Fibroblast of upper back skin (primary cell): ENCODE measurements at regions not wholly inside any gene's neighbourhood (a gene's known extent, or its start where the extent isn't known, plus 50 kb on each side); places are given as distances from the start of the nearest gene placed in this dataset.

ENCODE experiments used
- DNase-seq: peaks from one replicate; pipeline ENCODE4 v3.0.0-alpha.2; 2013

DNA sequence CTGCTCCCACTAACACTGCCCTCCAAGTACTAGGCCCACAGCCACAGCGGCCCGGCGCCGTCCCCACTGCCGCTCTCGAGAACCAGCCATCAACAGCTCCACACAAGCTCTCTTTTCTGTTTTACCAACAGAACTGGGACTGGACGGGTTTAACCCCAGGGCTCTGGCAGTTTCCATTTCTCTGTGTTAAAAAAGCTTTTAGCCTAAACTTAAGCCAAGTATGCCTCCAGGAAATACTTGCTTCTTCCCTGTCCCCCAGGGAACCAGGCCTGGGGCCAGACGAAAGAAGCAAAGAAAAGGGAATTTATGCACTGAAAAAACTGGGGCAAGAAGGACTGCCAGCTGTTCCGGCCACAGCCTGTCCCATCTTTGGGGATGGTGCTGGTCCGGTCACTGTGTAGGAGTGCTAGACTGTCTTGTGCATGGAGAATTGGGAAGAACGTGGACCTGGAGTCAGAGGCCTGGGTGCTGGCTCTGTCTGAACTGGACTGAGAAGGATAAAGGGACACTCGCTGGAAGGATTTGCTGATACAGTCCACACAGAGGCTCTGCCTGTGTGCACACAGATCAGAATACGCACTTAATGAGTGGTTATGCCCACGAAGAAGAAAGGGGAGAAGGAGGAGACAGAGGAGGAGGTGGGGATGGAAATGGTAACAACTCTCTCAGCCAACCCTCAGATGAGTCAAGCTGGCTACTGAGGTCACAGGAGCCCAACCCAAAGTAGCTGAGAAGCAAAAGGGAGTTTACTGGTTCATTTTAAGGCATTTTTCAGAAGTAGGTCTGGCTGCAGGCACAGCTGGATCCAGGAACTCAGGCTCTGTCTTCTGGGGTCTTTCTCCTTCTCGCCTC is 254.4 kb upstream of the PMEPA1 start:
- no peak for DNase-seq

DNA sequence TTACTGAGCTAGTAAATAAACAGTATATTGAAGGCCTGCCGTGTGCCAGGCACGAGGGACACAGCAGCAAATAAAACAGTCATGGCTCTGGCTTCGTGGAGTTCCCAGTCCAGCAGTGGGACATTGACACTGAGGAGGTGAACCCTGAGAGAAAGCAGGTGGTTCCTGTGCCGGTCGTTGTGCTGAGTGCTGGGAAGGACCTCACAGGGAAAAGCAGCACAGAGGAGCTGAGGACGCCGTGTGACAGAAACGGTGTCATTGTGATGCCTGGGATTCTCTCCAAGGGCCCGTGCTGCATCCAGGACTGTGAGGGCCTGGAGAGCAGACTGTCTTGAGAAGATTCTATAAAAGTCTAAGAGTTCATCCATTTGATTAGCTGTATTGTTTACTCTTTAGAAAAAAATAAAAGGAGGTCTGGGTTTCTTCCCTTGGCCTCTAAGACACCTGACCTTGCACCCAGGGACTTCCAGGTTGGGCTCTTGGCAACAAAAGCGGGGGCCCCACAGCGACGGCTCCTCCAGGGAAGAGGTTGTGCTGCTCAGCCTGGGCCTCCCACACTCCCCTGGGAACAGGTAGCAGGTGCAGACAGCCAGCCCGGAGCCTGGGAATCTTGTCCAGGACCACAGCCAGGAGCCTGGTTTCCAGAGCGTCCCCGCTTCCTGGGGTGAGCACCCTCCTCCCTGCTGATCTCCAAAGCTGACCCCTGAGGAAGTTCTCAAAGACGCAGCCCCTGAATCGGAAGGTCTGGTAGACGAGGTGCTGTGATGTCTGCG is 251.2 kb upstream of the PMEPA1 start:
- DNase-seq = no peak

DNA sequence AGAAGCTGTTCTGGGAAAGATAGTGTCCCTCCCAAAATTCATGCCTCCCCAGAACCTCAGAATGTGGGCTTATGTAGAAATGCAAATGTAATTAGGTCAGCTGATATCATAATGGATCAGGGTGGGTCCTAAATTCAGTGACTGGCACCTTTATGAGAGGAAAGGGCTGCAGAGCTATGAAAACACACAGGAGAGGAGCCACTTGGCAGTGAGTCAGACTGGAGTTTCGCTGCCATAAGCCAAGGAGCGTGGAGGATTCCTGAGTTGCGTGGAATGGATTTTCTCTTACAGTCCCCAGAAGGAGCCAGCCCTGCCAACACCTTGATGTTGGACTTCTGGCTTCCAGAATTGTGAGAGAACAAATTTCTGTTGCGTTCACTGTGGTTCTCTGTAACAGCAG is 249.8 kb upstream of the PMEPA1 start:
- no peak for DNase-seq

DNA sequence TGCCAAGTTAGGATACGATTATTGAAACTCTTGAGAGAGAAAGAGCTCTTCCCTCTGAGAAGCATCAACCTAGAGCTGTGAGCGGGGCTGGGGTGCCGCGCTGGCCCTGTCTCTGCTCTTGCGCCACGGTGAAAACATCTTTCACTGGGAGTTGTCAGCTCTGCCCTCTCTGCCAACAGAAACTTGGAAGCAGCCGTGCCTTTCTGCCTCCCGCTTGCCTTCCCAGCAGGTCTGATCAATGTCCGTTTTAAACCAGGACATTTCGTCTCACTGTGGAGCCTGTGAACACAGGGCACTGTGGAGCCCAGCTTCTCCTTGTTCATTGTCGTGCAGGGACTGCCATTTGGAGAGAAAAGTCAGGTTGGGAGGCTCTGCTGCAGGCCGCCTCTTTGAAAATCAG is 249.2 kb upstream of the PMEPA1 start:
- no peak for DNase-seq

DNA sequence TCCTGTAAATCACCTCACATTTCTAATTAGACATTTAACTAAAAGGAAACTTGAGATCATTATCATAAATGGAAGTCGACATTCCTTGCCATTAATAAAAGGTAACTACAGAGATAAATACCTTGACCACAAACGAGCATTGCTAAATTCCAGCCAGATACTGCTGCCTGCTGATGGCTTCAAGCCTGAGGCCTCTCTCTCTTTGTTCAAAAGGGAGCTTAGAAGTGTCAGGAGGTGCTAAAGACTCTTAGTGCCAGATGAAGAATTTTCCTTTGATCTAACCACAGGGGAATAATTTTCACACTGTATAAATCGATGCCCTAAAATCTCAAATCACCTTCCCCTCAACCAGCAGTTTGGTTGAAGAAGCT is 248.2 kb upstream of the PMEPA1 start:
- no peak for DNase-seq

DNA sequence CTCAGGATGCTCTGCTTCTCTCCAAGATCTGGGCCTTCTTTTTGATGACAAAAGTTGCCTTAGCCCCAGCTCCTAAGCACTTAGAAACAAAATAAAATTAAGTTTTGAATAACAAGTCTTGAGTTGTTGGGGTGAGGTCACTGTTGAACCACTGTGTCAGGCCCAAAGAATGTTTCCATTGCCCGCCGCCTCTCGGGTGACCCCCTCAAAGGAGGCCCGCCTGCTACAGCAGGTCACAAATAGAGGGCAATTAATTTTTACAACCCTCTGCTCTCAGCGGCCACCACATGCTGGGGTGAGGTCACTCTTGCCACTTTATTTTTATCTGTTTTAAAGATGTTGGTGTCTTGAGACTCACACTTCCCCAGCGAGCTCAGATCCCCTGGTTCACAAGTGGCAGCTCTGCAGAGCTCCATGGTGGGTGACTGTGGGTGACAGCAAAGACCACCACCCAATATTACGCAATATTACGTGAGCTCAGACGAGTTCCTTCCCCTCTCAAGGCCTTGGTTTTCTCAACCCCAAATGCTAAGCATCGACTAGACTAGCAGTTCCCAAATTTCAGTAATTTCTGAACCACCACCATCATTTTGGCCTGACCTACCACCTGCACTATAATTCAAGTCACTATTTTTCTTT is 247.7 kb upstream of the PMEPA1 start:
- DNase-seq = no peak

DNA sequence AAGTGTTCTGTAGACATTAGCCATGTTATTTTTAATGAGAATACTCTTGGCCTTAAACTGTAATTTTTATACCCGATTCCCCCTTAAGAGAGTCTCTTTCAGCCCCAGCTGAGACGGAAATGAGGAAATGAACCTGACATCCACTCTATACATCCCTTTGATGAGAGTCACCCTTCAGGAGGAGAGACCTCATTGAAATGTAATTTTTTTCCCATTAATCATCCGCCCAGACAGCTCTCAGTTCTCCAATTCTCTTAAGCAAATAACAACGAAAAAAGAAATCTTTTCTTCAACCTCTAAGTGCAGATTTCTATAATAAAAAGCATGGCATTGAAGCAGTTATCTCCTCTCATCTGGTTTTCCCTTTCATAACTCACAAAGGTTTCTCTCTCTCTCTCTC is 243.8 kb upstream of the PMEPA1 start:
- DNase-seq = peak; percentile 53

DNA sequence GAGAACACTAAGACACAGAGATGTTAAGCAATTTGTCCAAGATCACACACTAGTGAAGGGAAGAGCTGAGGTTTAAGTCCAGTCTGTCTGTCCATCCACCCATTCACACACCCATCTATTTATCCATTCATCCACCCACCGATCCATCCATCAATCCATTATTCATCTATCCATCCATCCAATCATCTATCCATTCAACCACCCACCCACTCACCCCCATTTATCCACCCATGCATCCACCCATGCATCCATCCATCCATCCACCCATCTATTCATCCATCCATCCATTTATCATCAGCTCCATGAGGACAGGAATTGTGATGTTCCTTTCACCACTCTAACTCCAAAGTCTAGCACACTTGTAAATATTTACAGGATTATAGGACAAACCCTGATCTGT is 242.3 kb upstream of the PMEPA1 start:
- no peak for DNase-seq

DNA sequence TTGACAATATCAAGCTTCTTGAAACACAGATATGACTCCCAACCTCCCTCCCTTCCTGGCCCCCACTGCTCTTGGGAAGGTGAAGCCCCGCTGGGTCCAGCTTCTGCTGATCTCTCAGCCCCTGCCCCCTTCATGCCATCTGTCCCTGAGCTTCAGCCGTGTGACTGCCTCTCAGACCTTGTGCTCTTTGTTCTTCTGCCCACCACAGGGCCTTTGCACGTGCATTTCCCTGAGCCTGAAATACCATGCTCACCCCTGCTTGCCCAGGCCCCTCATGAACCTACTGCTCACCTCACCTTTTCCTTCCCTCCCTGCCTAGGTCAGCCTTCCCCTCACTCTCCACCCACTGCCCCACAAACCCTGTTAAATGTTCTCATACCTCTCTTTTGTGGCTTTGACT is 241.7 kb upstream of the PMEPA1 start:
- DNase-seq = no peak

DNA sequence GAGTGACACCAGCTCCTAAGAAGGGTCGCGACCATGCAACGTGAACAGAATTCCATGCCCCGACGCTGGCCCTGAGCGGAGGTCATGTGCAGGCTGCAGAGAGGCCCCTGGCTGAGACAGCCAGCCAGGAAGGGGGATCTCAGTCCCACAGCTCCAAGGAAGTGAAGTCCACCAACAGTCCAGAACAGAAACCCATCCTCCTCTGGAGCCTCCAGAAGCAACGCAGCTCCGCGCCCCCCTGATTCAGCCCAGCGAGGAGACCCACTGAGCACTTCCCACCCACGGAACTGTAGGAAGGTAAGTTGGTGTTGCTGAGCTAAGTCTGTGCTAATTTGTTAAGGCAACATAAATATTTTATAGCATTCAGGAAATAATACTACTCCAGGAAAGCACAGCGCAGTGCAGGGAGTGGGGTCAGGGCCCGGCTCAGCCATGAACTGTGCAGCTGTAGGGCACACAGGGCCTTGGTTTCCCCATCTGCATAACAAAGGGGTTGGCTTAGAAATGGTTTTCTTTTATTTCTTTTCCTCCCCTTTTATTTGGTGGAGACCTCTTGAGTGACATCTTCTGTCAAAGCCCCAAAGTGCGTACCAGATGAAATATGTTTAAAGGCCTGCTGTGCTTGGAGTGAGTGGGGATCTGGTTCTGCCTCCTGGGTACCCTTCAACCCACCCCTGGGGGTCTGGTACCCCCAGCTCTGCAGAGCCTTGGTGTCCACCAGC is 241.1 kb upstream of the PMEPA1 start:
- DNase-seq = no peak

DNA sequence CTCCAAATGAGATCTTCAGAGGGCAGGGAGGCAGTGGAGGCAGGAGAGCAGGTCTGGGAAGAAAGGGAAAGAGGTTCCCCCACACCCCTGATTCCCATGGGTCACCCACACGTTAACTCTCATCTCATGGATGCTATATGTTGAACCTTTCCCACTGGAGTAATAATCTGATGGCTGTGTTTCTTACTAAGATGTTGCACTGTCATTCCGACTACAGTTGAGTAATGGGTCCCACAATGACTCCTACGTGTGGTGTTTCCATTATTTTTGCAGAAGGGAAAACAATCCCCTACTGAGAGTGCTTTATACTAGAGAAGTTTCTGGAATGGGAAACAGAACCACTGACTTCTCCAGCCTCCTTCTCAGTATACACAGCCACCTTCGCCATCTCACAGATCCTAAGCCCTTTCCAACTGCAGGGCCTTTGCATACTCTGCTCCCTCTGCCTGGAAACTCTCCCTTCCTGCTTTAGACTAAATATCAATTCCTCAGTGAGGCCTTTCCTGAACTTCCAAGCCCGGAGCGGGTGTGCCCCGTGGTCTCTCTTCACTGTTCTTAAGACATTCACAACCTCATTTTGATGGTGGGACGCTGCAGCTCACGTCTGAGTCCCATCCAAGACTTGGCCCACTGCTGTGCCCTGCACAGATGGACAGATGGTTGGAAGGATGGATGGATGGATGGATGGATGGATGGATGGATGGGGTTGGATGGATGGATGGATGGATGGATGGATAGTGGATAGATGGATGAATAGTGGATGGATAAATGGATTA is 238.6 kb upstream of the PMEPA1 start:
- DNase-seq = no peak

DNA sequence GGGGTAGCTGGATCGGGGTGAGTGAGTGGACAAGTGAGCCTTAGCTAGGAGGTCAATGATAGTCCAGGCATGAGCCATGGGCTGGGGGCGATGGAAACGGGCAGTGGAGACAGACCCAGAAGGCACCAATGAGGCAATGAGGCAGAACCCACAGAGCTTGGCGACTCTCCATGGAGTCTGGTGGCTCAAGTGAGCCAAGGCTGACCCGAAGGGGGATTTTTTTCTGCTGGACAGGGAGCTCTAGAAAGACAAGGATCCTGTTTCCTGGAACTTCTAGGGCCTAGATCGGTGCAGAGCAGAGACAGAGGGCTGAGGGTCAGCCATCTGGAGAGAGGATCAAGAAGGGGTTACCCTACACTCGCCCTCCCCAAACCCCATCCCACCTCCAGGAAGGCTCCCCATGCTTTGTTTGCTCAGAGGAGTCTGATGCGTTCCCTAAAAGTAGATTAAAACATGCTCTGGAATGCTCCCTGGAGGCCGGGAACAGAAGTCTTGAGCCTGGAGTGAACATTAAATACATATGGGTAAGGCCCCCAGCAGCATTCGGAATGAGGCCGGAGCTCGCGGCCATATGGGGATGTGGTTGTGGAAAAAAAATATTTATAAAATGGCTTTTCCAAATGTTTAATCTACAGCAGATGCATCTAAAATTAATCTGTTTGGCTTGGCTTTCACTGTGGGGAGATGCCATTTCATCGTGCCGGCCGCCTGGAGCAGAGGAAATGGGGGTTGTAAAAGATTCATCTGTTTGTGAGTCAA is 237.8 kb upstream of the PMEPA1 start:
- DNase-seq = peak; percentile 97

DNA sequence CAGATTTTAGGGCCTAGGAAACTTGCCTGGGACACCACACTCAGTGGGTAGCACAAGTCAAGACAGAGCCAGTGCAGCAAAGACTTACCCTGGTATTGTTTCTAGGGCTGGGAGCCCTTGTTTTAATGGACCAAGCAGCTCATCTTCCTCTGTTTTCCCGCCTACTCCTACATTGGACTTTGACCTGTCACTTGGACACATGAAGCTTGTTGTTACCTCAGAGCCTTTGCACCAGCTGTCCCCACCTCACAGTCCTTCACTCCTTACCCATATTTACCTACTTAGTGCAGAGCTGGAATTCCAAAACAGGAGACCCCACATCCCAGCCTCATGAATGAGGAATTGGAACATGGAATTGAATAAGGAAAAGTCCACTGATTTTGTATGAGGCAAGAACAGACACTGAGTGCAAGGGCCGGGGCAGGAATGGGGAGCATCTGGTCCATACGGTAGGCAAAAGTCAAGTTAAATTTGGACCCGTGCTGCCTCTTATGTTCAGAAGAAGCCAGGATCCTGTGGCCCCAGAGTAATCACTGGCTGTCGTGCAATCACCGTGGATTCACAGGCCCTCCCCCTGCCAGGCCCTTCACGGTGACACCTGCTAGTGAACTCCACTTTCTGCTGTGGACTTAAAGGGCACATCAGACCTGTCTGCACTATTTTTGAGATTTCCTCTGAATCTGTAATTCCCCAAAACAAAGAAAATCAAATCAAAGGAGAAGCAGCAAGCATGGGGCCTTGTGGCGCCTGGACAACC is 236.9 kb upstream of the PMEPA1 start:
- DNase-seq = no peak

DNA sequence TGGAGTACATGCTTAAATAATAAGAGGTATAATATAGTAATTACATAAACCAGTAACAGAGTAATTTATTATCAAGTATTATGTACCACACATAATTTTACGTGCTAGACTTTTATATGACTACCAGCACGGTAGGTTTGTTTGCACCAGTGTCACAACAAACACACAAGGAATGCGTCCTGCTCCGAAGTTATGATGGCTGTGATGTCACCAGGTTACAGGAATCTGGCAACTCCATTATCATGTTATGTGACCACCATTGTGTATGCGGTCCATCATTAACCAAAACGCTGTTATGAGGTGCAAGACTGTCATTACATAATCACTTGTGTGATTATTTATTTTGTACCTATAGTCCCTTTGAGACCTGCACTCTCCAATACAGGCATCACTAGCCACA is 235.2 kb upstream of the PMEPA1 start:
- no peak for DNase-seq

DNA sequence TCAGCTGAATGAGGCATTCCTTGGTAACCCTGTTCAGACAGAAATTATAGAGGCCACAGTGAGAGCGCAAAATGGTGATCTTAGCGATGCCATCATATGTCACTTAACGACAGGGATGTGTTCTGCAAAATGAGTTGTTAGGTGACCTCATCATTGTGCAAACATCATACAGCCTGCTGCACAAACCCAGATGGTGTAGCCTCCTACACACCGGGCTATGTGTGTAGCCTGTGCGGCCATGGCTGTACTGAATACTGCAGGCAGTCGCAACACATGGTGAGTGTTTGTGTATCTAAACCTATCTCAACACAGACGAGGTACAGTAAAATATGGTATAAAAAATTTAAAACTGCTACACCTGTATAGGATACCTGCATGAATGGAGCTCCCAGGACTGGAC is 234.1 kb upstream of the PMEPA1 start:
- no peak for DNase-seq

DNA sequence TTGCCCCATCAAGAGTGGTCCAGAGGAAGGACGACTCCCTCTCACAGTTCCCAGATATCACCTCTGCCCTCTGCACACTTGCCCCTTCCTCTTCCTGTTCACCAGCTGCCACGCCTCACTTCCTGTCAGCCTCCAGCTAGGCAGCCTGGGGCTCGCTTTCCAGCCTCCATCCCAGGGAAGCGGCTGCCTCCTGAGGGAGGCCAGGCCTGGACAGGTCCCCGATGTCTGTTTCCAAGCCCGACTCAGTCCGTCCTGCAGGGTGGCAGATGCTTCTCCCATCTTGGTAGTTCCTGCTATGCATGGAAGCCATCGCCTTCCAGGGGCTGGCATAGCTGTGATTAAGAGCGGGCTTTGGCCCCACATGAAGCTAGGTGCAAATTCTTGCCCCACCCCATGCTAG is 233.5 kb upstream of the PMEPA1 start:
- DNase-seq = no peak

DNA sequence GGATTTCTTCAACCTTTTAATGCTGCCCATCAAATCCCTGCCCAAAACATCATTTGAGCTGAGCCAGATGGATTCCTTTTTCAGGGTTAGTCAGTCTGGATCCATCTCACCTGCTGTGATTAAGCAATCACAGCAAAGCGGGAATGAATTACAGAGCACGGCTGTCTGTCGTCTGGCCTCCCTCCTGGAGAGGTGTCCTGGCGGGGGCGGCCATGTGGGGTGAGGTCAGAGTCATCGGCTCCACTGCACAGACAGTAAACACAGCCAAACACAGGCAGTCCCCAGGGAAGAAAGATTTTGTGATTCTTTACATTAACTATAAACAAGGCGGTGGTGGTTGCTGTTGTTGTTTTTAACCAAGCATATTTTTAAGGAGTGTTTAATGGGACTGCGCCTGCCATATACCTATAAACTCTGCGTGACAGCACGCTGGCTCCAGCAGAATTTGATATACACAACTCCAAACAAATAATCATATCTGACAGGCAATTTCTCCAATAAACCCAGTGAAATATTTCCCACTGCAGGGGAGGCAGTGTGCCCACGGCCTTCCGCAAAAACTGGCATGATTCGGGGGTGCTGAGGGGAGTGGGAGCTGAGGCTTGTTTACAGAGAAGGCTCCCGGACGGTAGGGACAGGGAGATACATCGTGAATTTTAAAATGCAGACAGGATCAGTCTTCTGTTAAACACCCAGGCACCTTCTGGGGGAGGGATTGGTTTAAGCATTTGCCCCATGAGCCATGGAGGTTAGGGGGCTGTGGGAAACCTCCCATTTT is 232.0 kb upstream of the PMEPA1 start:
- DNase-seq = no peak

DNA sequence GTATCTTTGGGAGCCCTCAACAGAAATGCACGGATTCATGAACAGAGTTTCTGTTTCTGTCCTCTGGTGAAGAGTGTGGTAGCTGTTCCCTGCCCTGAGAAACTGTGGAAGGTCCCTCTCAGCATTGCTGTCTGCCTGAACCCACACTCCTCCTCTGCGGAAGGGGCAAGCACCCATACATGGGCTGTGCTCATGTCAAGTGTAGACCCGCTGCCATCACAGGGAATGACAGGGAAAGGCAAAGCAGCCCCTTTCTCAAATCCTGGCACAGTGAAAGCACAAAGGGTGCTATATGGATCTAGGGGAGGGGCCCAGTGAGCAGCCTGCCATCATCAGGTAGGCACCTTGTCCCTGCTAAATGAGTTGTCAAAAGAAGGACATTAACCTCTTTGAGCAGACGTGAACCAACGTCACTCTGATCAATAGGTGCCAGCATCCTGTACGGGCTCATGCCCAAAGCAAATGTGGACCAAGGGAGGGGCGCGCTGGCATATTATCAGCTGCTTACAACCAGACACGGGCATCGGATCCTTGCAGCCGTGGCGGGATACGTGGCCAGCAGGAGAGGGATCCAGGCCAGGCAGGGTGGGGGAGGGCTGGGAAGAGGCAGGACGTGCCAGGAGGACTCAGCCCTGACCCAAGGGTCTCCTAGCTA is 231.2 kb upstream of the PMEPA1 start:
- no peak for DNase-seq

DNA sequence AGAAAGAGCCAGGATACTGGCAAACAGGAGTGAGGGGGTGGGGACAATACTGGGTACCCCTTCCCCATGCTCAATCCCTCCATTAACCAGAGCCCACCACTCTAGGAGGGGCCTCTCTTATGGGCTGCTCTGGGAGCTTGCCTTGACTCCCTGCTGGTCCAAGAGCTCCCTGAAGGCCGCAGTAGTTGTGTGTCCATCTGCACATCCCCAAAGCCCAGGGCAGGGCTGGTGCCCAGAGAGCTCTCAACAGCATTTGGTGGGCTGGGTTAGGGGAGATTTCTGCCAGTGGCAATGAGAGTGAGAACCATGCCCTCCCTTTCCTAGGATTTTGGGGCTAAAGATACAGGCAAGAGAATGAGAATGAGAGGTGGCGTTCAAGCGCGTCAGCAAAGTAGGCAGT is 230.6 kb upstream of the PMEPA1 start:
- DNase-seq = no peak

DNA sequence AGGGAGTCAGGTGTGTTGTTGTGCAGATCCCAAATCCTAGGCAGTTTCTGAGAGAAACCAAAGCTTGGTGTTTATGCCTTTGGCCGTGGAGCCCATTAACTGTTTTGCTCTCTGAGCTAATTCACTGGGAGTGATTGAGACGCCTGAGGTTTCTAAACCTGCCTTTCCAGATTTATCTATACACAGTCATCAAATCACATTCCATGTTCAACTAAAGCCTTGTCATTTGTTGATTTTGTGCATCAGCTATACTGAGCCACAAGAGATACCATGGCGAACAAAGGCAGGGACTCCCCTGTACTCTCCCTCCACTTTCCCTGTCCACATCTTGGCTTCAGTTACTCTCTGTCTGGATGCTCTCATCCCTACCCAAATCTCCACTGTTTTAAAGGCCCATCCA is 229.7 kb upstream of the PMEPA1 start:
- no peak for DNase-seq
